Gastroesophageal sphincter (tissue), 3 donors: ENCODE measurements at regions not wholly inside any gene's neighbourhood (a gene's known extent, or its start where the extent isn't known, plus 50 kb on each side); places are given as distances from the start of the nearest gene placed in this dataset.

Source experiments
- POLR2A ChIP-seq, 2 donors: fragments of 450-650 bp; IDR thresholded peaks; one replicate each; pipeline ENCODE4 v1.6.1; 2017; ENCODE audit warnings: antibody characterized with exemption in 2 of 2, mild to moderate bottlenecking in 2 of 2, moderate library complexity in 1 of 2
- POLR2AphosphoS5 ChIP-seq: sonication (generic); formaldehyde crosslinking; IDR thresholded peaks from one replicate; pipeline ENCODE4 v1.6.1; 2017; ENCODE audit warnings: antibody characterized with exemption
- TF ChIP-seq, protein P1 (sequence below), 4 experiments: fragments of 200-600 bp in 2 of 4; fragments of 450-650 bp in 2 of 4; sonication (generic) in 1 of 4; IDR thresholded peaks; one replicate each; pipeline ENCODE4 v1.5.1; 2017 to 2019; ENCODE audit warnings: antibody characterized with exemption in 4 of 4, mild to moderate bottlenecking in 2 of 4, moderate library complexity in 2 of 4

DNA sequence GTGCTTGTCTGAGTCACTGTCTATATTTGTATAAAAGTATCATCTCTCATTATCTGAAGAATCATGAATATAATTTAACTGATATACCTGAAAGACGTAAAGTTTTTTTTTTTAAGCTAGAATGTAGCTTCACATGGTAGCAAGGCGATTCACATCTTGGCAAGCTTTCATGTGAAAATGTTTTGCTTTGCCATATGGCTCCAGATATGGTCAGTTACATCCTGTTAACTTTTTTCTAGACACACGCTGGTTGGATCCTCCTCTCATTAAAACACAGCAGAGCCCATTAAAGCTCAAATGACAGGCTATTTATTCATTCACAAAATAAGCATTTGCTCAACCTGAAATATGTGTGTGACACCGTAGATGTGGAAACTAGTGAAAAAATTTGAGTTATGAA, 412.8 kb downstream of the KIF2B start:
- TF ChIP-seq, protein P1, sequence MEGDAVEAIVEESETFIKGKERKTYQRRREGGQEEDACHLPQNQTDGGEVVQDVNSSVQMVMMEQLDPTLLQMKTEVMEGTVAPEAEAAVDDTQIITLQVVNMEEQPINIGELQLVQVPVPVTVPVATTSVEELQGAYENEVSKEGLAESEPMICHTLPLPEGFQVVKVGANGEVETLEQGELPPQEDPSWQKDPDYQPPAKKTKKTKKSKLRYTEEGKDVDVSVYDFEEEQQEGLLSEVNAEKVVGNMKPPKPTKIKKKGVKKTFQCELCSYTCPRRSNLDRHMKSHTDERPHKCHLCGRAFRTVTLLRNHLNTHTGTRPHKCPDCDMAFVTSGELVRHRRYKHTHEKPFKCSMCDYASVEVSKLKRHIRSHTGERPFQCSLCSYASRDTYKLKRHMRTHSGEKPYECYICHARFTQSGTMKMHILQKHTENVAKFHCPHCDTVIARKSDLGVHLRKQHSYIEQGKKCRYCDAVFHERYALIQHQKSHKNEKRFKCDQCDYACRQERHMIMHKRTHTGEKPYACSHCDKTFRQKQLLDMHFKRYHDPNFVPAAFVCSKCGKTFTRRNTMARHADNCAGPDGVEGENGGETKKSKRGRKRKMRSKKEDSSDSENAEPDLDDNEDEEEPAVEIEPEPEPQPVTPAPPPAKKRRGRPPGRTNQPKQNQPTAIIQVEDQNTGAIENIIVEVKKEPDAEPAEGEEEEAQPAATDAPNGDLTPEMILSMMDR (IDR thresholded peaks at IDR 0.05) = no peak
- TF ChIP-seq POLR2AphosphoS5 = no peak
- no peak for TF ChIP-seq POLR2A (IDR thresholded peaks at IDR 0.05)
